Mesenchymal stem cell (in vitro differentiated cells and primary cell): ENCODE measurements at regions not wholly inside any gene's neighbourhood (a gene's known extent, or its start where the extent isn't known, plus 50 kb on each side); places are given as distances from the start of the nearest gene placed in this dataset.
A peak's percentile ranks its signal among the peaks of the same experiment; 100 is the strongest.

ENCODE experiments used
- DNase-seq: peaks from one replicate; pipeline ENCODE4 v3.0.0-alpha.2; 2013
- H2AFZ ChIP-seq: one replicate; pipeline ENCODE4 v1.6.1; 2013; ENCODE audit warnings: low read depth, mild to moderate bottlenecking, control low read depth, inconsistent platforms, low read length, moderate library complexity
- H2AK5ac ChIP-seq: 2 replicates; pipeline ENCODE4 v1.6.1; 2013; ENCODE audit warnings: low read length, moderate library complexity, mild to moderate bottlenecking, inconsistent platforms; ENCODE audit not compliant: severe bottlenecking
- H2BK120ac ChIP-seq: one replicate; pipeline ENCODE4 v1.6.1; 2013; ENCODE audit warnings: low read depth, mild to moderate bottlenecking, inconsistent platforms, low read length, moderate library complexity
- H2BK12ac ChIP-seq, 2 experiments: one replicate each; pipeline ENCODE4 v1.6.1; 2013; ENCODE audit warnings: inconsistent platforms in 2 of 2, low read length in 2 of 2, mild to moderate bottlenecking in 2 of 2, moderate library complexity in 2 of 2, control low read depth in 1 of 2
- H2BK15ac ChIP-seq: one replicate; pipeline ENCODE4 v1.6.1; 2013; ENCODE audit warnings: mild to moderate bottlenecking, low read depth, inconsistent platforms; ENCODE audit not compliant: poor library complexity, severe bottlenecking
- H2BK5ac ChIP-seq: 2 replicates; pipeline ENCODE4 v1.6.1; 2013; ENCODE audit warnings: low read depth, mild to moderate bottlenecking, low read length, control low read depth, inconsistent platforms; ENCODE audit not compliant: poor library complexity, severe bottlenecking
- H3K14ac ChIP-seq, 2 experiments: one replicate each; pipeline ENCODE4 v1.6.1; 2013; ENCODE audit warnings: inconsistent platforms in 2 of 2, low read length in 2 of 2, control low read depth in 1 of 2, mild to moderate bottlenecking in 1 of 2, moderate library complexity in 1 of 2
- H3K18ac ChIP-seq, 2 experiments: one replicate each; pipeline ENCODE4 v1.6.1; 2013; ENCODE audit warnings: inconsistent platforms in 2 of 2, low read length in 2 of 2, control low read depth in 1 of 2, low read depth in 1 of 2, mild to moderate bottlenecking in 1 of 2
- H3K23ac ChIP-seq, 2 experiments: one replicate each; pipeline ENCODE4 v1.6.1; 2013; ENCODE audit warnings: inconsistent platforms in 2 of 2, low read length in 2 of 2, mild to moderate bottlenecking in 2 of 2, moderate library complexity in 2 of 2, control low read depth in 1 of 2
- H3K27ac ChIP-seq: 2 replicates; pipeline ENCODE4 v1.5.1; 2013; ENCODE audit warnings: mild to moderate bottlenecking, moderate library complexity, low read length, control low read depth, inconsistent platforms; ENCODE audit not compliant: poor library complexity, severe bottlenecking
- H3K27me3 ChIP-seq, 2 experiments: 2 replicates each; pipeline versions ENCODE4 v1.6.1 to v1.7.0; 2013; ENCODE audit warnings: low read length in 2 of 2, mild to moderate bottlenecking in 2 of 2, moderate library complexity in 2 of 2, control low read depth in 1 of 2, inconsistent platforms in 1 of 2; ENCODE audit not compliant: control insufficient read depth in 1 of 2, insufficient read depth in 1 of 2
- H3K36me3 ChIP-seq, 2 experiments: 2 replicates each; pipeline versions ENCODE4 v1.6.1 to v1.7.0; 2013; ENCODE audit warnings: low read length in 2 of 2, control low read depth in 1 of 2, inconsistent platforms in 1 of 2, low read depth in 1 of 2, mild to moderate bottlenecking in 1 of 2; ENCODE audit not compliant: insufficient read depth in 2 of 2, control insufficient read depth in 1 of 2
- H3K4ac ChIP-seq, 2 experiments: one replicate each; pipeline ENCODE4 v1.6.1; 2013; ENCODE audit warnings: inconsistent platforms in 2 of 2, low read length in 2 of 2, mild to moderate bottlenecking in 2 of 2, moderate library complexity in 2 of 2, control low read depth in 1 of 2, low read depth in 1 of 2
- H3K4me1 ChIP-seq: 2 replicates; pipeline ENCODE4 v1.6.1; 2013; ENCODE audit warnings: low read depth, low read length, control low read depth; ENCODE audit not compliant: control insufficient read depth, insufficient read depth
- H3K4me2 ChIP-seq: 2 replicates; pipeline ENCODE4 v1.6.1; 2013; ENCODE audit warnings: low read length, mild to moderate bottlenecking, inconsistent platforms; ENCODE audit not compliant: poor library complexity, severe bottlenecking
- H3K4me3 ChIP-seq, 2 experiments: 2 replicates each; pipeline versions ENCODE4 v1.5.1 to v1.7.0; 2013; ENCODE audit warnings: low read length in 2 of 2, mild to moderate bottlenecking in 2 of 2, control low read depth in 1 of 2, low read depth in 1 of 2; ENCODE audit not compliant: insufficient read depth in 1 of 2
- H3K79me1 ChIP-seq: replicated peaks from 2 replicates; pipeline ENCODE4 v1.6.1; 2013; ENCODE audit warnings: mild to moderate bottlenecking, control low read depth, low read length, inconsistent platforms; ENCODE audit not compliant: poor library complexity, severe bottlenecking
- H3K9ac ChIP-seq: 2 replicates; pipeline ENCODE4 v1.7.0; 2013; ENCODE audit warnings: mild to moderate bottlenecking, low read length, moderate library complexity
- H3K9me3 ChIP-seq: 2 replicates; pipeline ENCODE4 v1.7.0; 2013; ENCODE audit warnings: mild to moderate bottlenecking, low read length; ENCODE audit not compliant: control insufficient read depth
- H4K8ac ChIP-seq: one replicate; pipeline ENCODE4 v1.6.1; 2013; ENCODE audit warnings: inconsistent platforms, mild to moderate bottlenecking, low read length, moderate library complexity
- H4K91ac ChIP-seq: one replicate; pipeline ENCODE4 v1.6.1; 2013; ENCODE audit warnings: mild to moderate bottlenecking, low read length, inconsistent platforms
- WGBS: methylation state at CpG from one replicate; pipeline ENCODE4 v1.1.7; 2013; ENCODE audit warnings: mixed read lengths; 5-methylcytosine and 5-hydroxymethylcytosine counted together

DNA sequence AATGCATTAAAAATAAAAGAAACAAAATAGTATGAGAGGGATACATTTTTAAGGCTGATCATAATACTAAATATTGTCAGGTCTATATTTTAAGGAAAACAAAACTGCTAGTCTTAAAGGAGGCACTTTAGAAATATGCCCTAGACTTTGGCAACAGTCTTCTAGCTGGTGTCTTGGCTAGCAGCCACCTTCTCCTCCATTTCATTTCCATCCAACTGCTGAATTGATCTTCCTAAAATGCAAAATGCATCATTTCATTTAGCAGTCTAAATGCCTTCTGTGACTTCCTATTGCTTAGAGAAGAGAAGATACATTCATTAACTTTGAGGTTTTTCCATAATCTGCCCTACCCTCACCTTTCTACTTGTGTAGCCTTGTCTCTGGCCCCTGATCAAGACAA lies 1404.1 kb downstream of the CDH11 start:
- Histone ChIP-seq H3K4ac (no peak overlapping the region), H2AFZ (no peak overlapping the region), H3K9me3 (no peaks in the 10 kb centered on the region), H3K18ac (no peak overlapping the region), H2BK15ac (no peak overlapping the region), H4K8ac (no peak overlapping the region), H3K79me1 (no peaks in the 10 kb centered on the region), H2BK5ac (no peak overlapping the region), H3K9ac (no peak overlapping the region), H2BK12ac (no peak overlapping the region), H3K4me1 (no peaks in the 10 kb centered on the region), H3K4me2 (no peak overlapping the region), H2BK120ac (no peak overlapping the region), H2AK5ac (no peak overlapping the region), H3K4me3 (no peak overlapping the region), H4K91ac (no peak overlapping the region), H3K36me3 (no peaks in the 10 kb centered on the region), H3K14ac (no peak overlapping the region), H3K23ac (no peak overlapping the region), H3K27ac (no peak overlapping the region), H3K27me3 (no peaks in the 10 kb centered on the region)
- DNase-seq, result no peak

DNA sequence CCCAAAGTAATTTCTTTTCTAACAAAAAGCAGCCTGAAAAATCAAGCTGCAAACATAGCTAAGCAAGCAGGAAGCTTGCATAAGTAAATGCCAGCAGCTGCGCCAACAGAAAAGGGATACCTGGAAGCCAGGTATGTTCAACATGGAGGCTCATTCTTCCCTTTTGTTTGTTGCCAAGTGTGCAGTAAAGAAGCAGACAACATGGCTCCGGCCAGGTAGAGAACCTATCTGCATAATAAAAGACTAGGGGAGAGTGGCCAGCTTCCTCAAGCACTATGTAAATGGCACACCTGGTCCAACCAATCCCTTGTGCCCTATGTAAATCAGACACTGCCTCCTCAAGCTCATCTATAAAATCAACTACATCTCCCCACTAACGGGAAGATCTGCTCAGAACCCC lies 1407.0 kb downstream of the CDH11 start:
- Histone ChIP-seq H2BK12ac (no peak overlapping the region), H3K9me3 (no peaks in the 10 kb centered on the region), H3K18ac (no peak overlapping the region), H4K8ac (no peak overlapping the region), H3K14ac (no peak overlapping the region), H3K36me3 (no peaks in the 10 kb centered on the region), H3K4ac (no peak overlapping the region), H3K4me2 (no peak overlapping the region), H3K9ac (no peak overlapping the region), H3K27ac (no peak overlapping the region), H2BK120ac (no peak overlapping the region), H3K4me1 (no peaks in the 10 kb centered on the region), H3K4me3 (no peak overlapping the region), H2BK15ac (no peak overlapping the region), H2AK5ac (no peak overlapping the region), H4K91ac (no peak overlapping the region), H2AFZ (no peak overlapping the region), H3K23ac (no peak overlapping the region), H3K27me3 (no peaks in the 10 kb centered on the region), H2BK5ac (no peak overlapping the region), H3K79me1 (no peaks in the 10 kb centered on the region)
- DNase-seq, result no peak
- 92% methylated on average over 3 of the region's 3 CpGs for WGBS

DNA sequence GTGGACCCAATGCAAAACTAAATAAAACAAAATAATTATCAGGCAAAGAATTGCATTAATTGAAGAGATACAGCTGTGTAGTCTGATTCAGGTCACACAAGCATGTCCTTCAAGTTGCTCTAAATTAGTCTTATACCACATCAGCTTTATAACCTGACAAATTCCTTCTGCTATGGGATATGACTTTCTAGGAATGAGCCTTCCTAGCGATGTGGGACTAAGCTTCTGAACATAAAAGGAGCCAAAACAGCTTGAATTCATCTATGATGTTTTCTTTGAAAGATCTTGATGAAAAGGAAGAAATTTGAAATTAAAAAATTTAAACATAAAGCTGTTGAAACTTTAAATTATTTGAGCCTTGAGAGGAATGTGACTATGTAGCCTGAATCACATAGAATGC lies 1409.1 kb downstream of the CDH11 start:
- Histone ChIP-seq H3K79me1 (no peaks in the 10 kb centered on the region), H2BK120ac (no peak overlapping the region), H3K14ac (no peak overlapping the region), H3K27ac (no peak overlapping the region), H3K23ac (no peak overlapping the region), H3K4me2 (no peak overlapping the region), H3K4me3 (no peak overlapping the region), H3K4ac (no peak overlapping the region), H4K8ac (no peak overlapping the region), H3K18ac (no peak overlapping the region), H3K36me3 (no peaks in the 10 kb centered on the region), H2BK15ac (no peak overlapping the region), H4K91ac (no peak overlapping the region), H2BK12ac (no peak overlapping the region), H3K9me3 (no peaks in the 10 kb centered on the region), H3K4me1 (no peaks in the 10 kb centered on the region), H3K9ac (no peak overlapping the region), H2AK5ac (no peak overlapping the region), H3K27me3 (no peaks in the 10 kb centered on the region), H2AFZ (no peak overlapping the region), H2BK5ac (no peak overlapping the region)
- no peak for DNase-seq
- 92% methylated on average over 1 of the region's 1 CpG for WGBS

DNA sequence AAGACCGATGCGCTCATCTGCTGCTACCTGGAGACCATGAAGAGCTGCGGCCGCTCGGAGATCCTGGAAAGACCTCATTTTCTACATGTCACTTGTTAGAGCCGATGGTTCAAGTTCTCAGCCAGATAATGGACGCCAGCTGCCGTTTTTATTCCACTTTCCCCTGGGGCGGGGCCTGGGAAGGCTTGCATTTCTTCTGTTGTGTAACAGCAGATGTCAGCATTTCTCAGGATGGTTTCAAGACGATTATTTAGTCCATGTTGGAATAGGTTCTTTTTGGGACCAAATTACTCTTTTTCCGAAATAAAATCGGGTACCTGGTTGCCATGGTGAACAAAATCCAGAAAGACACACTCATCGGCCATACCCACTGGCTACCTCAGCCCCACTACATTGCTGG lies 1418.3 kb downstream of the CDH11 start:
- H2AK5ac ChIP-seq, result peak overlapping the region; percentile 66
- H3K18ac ChIP-seq, result no peak overlapping the region
- H3K27me3 ChIP-seq, result no peaks in the 10 kb centered on the region
- H2BK12ac ChIP-seq, result no peak overlapping the region
- no peak overlapping the region for H3K23ac ChIP-seq
- no peak overlapping the region for H2BK120ac ChIP-seq
- H4K91ac ChIP-seq, result no peak overlapping the region
- H4K8ac ChIP-seq, result no peak overlapping the region
- H3K4me1 ChIP-seq, result peaks cover 4% of the 10 kb centered on the region
- H3K27ac ChIP-seq, result peak overlapping the region; percentile 48
- H2BK5ac ChIP-seq, result peak overlapping the region; percentile 24
- DNase-seq, result no peak
- no peak overlapping the region for H3K4ac ChIP-seq
- no peak overlapping the region for H3K9ac ChIP-seq
- 93% methylated on average over 13 of the region's 13 CpGs for WGBS
- no peak overlapping the region for H3K4me3 ChIP-seq
- H3K9me3 ChIP-seq, result no peaks in the 10 kb centered on the region
- no peak overlapping the region for H2BK15ac ChIP-seq
- H2AFZ ChIP-seq, result no peak overlapping the region
- no peaks in the 10 kb centered on the region for H3K36me3 ChIP-seq
- H3K4me2 ChIP-seq, result peak overlapping the region; percentile 36
- no peak overlapping the region for H3K14ac ChIP-seq
- H3K79me1 ChIP-seq, result no peaks in the 10 kb centered on the region
